ENCODE measurements at regions not wholly inside any gene's neighbourhood (a gene's known extent, or its start where the extent isn't known, plus 50 kb on each side); places are given as distances from the start of the nearest gene placed in this dataset.

GRCh38 chr14:27389402-27389801 is 791.6 kb upstream of the NOVA1 start:
- Histone ChIP-seq H3K27ac (ENCODE audit: low read depth, low read length) (no peak overlapping the region), H3K4me3 (ENCODE audit: low read length in 3 of 3) (no peak overlapping the region), H3K27me3 (ENCODE audit: control insufficient read depth in 3 of 3, insufficient read depth in 3 of 3, low read length in 3 of 3) (no peaks in the 10 kb centered on the region), H3K36me3 (ENCODE audit: control insufficient read depth in 3 of 3, insufficient read depth in 3 of 3, low read length in 3 of 3) (no peaks in the 10 kb centered on the region), H3K9me3 (ENCODE audit: control insufficient read depth in 3 of 3, low read length in 3 of 3) (no peaks in the 10 kb centered on the region), H3K9ac (ENCODE audit: low read depth in 1 of 3, low read length in 3 of 3) (no peak overlapping the region), H3K4me1 (ENCODE audit: control insufficient read depth in 3 of 3, insufficient read depth in 3 of 3, low read length in 3 of 3) (no peaks in the 10 kb centered on the region)

GRCh38 chr14:27390155-27390554 is 792.3 kb upstream of the NOVA1 start:
- H3K4me3 ChIP-seq (ENCODE audit: low read length in 3 of 3) = no peak overlapping the region

GRCh38 chr14:27391331-27391730 is 793.5 kb upstream of the NOVA1 start:
- Histone ChIP-seq H3K27me3 (ENCODE audit: control insufficient read depth in 3 of 3, insufficient read depth in 3 of 3, low read length in 3 of 3) (no peaks in the 10 kb centered on the region), H3K9me3 (ENCODE audit: control insufficient read depth in 3 of 3, low read length in 3 of 3) (no peaks in the 10 kb centered on the region), H3K9ac (ENCODE audit: low read depth in 1 of 3, low read length in 3 of 3) (no peak overlapping the region), H3K36me3 (ENCODE audit: control insufficient read depth in 3 of 3, insufficient read depth in 3 of 3, low read length in 3 of 3) (no peaks in the 10 kb centered on the region), H3K4me3 (ENCODE audit: low read length in 3 of 3) (no peak overlapping the region), H3K4me1 (ENCODE audit: control insufficient read depth in 3 of 3, insufficient read depth in 3 of 3, low read length in 3 of 3) (no peaks in the 10 kb centered on the region), H3K27ac (ENCODE audit: low read depth, low read length) (no peak overlapping the region)

More at GRCh38 chr14:27390155-27390554, 792.3 kb upstream of the NOVA1 start:
- Histone ChIP-seq H3K27ac (ENCODE audit: low read depth, low read length) (no peak overlapping the region), H3K27me3 (ENCODE audit: control insufficient read depth in 3 of 3, insufficient read depth in 3 of 3, low read length in 3 of 3) (no peaks in the 10 kb centered on the region), H3K9me3 (ENCODE audit: control insufficient read depth in 3 of 3, low read length in 3 of 3) (no peaks in the 10 kb centered on the region), H3K36me3 (ENCODE audit: control insufficient read depth in 3 of 3, insufficient read depth in 3 of 3, low read length in 3 of 3) (no peaks in the 10 kb centered on the region), H3K9ac (ENCODE audit: low read depth in 1 of 3, low read length in 3 of 3) (no peak overlapping the region), H3K4me1 (ENCODE audit: control insufficient read depth in 3 of 3, insufficient read depth in 3 of 3, low read length in 3 of 3) (no peaks in the 10 kb centered on the region)

- Histone ChIP-seq H3K4me3 (ENCODE audit: low read length in 3 of 3) (no peak overlapping the region), H3K27ac (ENCODE audit: low read depth, low read length) (no peak overlapping the region), H3K9me3 (ENCODE audit: control insufficient read depth in 3 of 3, low read length in 3 of 3) (no peaks in the 10 kb centered on the region), H3K27me3 (ENCODE audit: control insufficient read depth in 3 of 3, insufficient read depth in 3 of 3, low read length in 3 of 3) (no peaks in the 10 kb centered on the region), H3K4me1 (ENCODE audit: control insufficient read depth in 3 of 3, insufficient read depth in 3 of 3, low read length in 3 of 3) (no peaks in the 10 kb centered on the region), H3K36me3 (ENCODE audit: control insufficient read depth in 3 of 3, insufficient read depth in 3 of 3, low read length in 3 of 3) (no peaks in the 10 kb centered on the region), H3K9ac (ENCODE audit: low read depth in 1 of 3, low read length in 3 of 3) (no peak overlapping the region)
Observed at GRCh38 chr14:27392153-27392552, 794.3 kb upstream of the NOVA1 start.

- H3K27me3 ChIP-seq (ENCODE audit: control insufficient read depth in 3 of 3, insufficient read depth in 3 of 3, low read length in 3 of 3) = no peaks in the 10 kb centered on the region
- H3K9ac ChIP-seq (ENCODE audit: low read depth in 1 of 3, low read length in 3 of 3) = no peak overlapping the region
- no peaks in the 10 kb centered on the region for H3K4me1 ChIP-seq (ENCODE audit: control insufficient read depth in 3 of 3, insufficient read depth in 3 of 3, low read length in 3 of 3)
- no peak overlapping the region for H3K27ac ChIP-seq (ENCODE audit: low read depth, low read length)
- no peak overlapping the region for H3K4me3 ChIP-seq (ENCODE audit: low read length in 3 of 3)
- H3K9me3 ChIP-seq (ENCODE audit: control insufficient read depth in 3 of 3, low read length in 3 of 3) = no peaks in the 10 kb centered on the region
- H3K36me3 ChIP-seq (ENCODE audit: control insufficient read depth in 3 of 3, insufficient read depth in 3 of 3, low read length in 3 of 3) = no peaks in the 10 kb centered on the region
Observed at GRCh38 chr14:27409944-27410343, 812.1 kb upstream of the NOVA1 start.

GRCh38 chr14:27410981-27411380 is 813.1 kb upstream of the NOVA1 start:
- Histone ChIP-seq H3K27ac (ENCODE audit: low read depth, low read length) (no peak overlapping the region), H3K27me3 (ENCODE audit: control insufficient read depth in 3 of 3, insufficient read depth in 3 of 3, low read length in 3 of 3) (no peaks in the 10 kb centered on the region), H3K9me3 (ENCODE audit: control insufficient read depth in 3 of 3, low read length in 3 of 3) (no peaks in the 10 kb centered on the region), H3K4me1 (ENCODE audit: control insufficient read depth in 3 of 3, insufficient read depth in 3 of 3, low read length in 3 of 3) (no peaks in the 10 kb centered on the region), H3K36me3 (ENCODE audit: control insufficient read depth in 3 of 3, insufficient read depth in 3 of 3, low read length in 3 of 3) (no peaks in the 10 kb centered on the region), H3K4me3 (ENCODE audit: low read length in 3 of 3) (no peak overlapping the region), H3K9ac (ENCODE audit: low read depth in 1 of 3, low read length in 3 of 3) (no peak overlapping the region)

- Histone ChIP-seq H3K27ac (ENCODE audit: low read depth, low read length) (no peak overlapping the region), H3K4me1 (ENCODE audit: control insufficient read depth in 3 of 3, insufficient read depth in 3 of 3, low read length in 3 of 3) (no peaks in the 10 kb centered on the region), H3K4me3 (ENCODE audit: low read length in 3 of 3) (no peak overlapping the region), H3K36me3 (ENCODE audit: control insufficient read depth in 3 of 3, insufficient read depth in 3 of 3, low read length in 3 of 3) (no peaks in the 10 kb centered on the region), H3K9ac (ENCODE audit: low read depth in 1 of 3, low read length in 3 of 3) (no peak overlapping the region), H3K27me3 (ENCODE audit: control insufficient read depth in 3 of 3, insufficient read depth in 3 of 3, low read length in 3 of 3) (no peaks in the 10 kb centered on the region), H3K9me3 (ENCODE audit: control insufficient read depth in 3 of 3, low read length in 3 of 3) (no peaks in the 10 kb centered on the region)
Observed at GRCh38 chr14:27427796-27428195, 830.0 kb upstream of the NOVA1 start.

- H3K27me3 ChIP-seq (ENCODE audit: control insufficient read depth in 3 of 3, insufficient read depth in 3 of 3, low read length in 3 of 3) = no peaks in the 10 kb centered on the region
- H3K36me3 ChIP-seq (ENCODE audit: control insufficient read depth in 3 of 3, insufficient read depth in 3 of 3, low read length in 3 of 3) = no peaks in the 10 kb centered on the region
- no peak overlapping the region for H3K27ac ChIP-seq (ENCODE audit: low read depth, low read length)
- H3K4me1 ChIP-seq (ENCODE audit: control insufficient read depth in 3 of 3, insufficient read depth in 3 of 3, low read length in 3 of 3) = no peaks in the 10 kb centered on the region
- no peak overlapping the region for H3K4me3 ChIP-seq (ENCODE audit: low read length in 3 of 3)
- H3K9me3 ChIP-seq (ENCODE audit: control insufficient read depth in 3 of 3, low read length in 3 of 3) = no peaks in the 10 kb centered on the region
- no peak overlapping the region for H3K9ac ChIP-seq (ENCODE audit: low read depth in 1 of 3, low read length in 3 of 3)
Observed at GRCh38 chr14:27435923-27436670, 838.3 kb upstream of the NOVA1 start.

GRCh38 chr14:27484633-27485032 is 886.8 kb upstream of the NOVA1 start:
- H3K9me3 ChIP-seq (ENCODE audit: control insufficient read depth in 3 of 3, low read length in 3 of 3) = no peaks in the 10 kb centered on the region
- no peak overlapping the region for H3K9ac ChIP-seq (ENCODE audit: low read depth in 1 of 3, low read length in 3 of 3)
- no peaks in the 10 kb centered on the region for H3K27me3 ChIP-seq (ENCODE audit: control insufficient read depth in 3 of 3, insufficient read depth in 3 of 3, low read length in 3 of 3)
- H3K4me3 ChIP-seq (ENCODE audit: low read length in 3 of 3) = no peak overlapping the region
- H3K27ac ChIP-seq (ENCODE audit: low read depth, low read length) = no peak overlapping the region
- no peaks in the 10 kb centered on the region for H3K36me3 ChIP-seq (ENCODE audit: control insufficient read depth in 3 of 3, insufficient read depth in 3 of 3, low read length in 3 of 3)
- no peaks in the 10 kb centered on the region for H3K4me1 ChIP-seq (ENCODE audit: control insufficient read depth in 3 of 3, insufficient read depth in 3 of 3, low read length in 3 of 3)

GRCh38 chr14:27485193-27485592 is 887.4 kb upstream of the NOVA1 start:
- Histone ChIP-seq H3K9me3 (ENCODE audit: control insufficient read depth in 3 of 3, low read length in 3 of 3) (no peaks in the 10 kb centered on the region), H3K36me3 (ENCODE audit: control insufficient read depth in 3 of 3, insufficient read depth in 3 of 3, low read length in 3 of 3) (no peaks in the 10 kb centered on the region), H3K27me3 (ENCODE audit: control insufficient read depth in 3 of 3, insufficient read depth in 3 of 3, low read length in 3 of 3) (no peaks in the 10 kb centered on the region), H3K4me1 (ENCODE audit: control insufficient read depth in 3 of 3, insufficient read depth in 3 of 3, low read length in 3 of 3) (no peaks in the 10 kb centered on the region), H3K27ac (ENCODE audit: low read depth, low read length) (no peak overlapping the region), H3K4me3 (ENCODE audit: low read length in 3 of 3) (no peak overlapping the region), H3K9ac (ENCODE audit: low read depth in 1 of 3, low read length in 3 of 3) (no peak overlapping the region)

All from skeletal muscle tissue (tissue), 3 donors.